DOHH2 (cell line): ENCODE measurements at regions not wholly inside any gene's neighbourhood (a gene's known extent, or its start where the extent isn't known, plus 50 kb on each side); places are given as distances from the start of the nearest gene placed in this dataset.
"Not testable (repeated sequence)": the region's sequence is repeated elsewhere in the genome, so short reads cannot be mapped to it uniquely, and the experiment has no call there.

Experiments
- H3F3A ChIP-seq: fragments of 200-600 bp; sonication (generic), shearing (Covaris generic); 2 replicates; pipeline ENCODE4 v1.6.0; 2016; ENCODE audit warnings: antibody characterized with exemption, mild to moderate bottlenecking; ENCODE audit not compliant: control insufficient read depth, insufficient read depth
- H3K27ac ChIP-seq: fragments of 200-600 bp; sonication (generic); 2 replicates; pipeline ENCODE4 v1.5.1; 2014; ENCODE audit warnings: low read depth, mild to moderate bottlenecking, low read length, moderate library complexity
- H3K27me3 ChIP-seq: fragments of 200-600 bp; sonication (generic); 2 replicates; pipeline ENCODE4 v1.6.1; 2014; ENCODE audit warnings: mild to moderate bottlenecking, low read length, mixed read lengths; ENCODE audit not compliant: control insufficient read depth
- H3K36me3 ChIP-seq: fragments of 200-600 bp; sonication (generic); 2 replicates; pipeline ENCODE4 v1.6.1; 2014; ENCODE audit warnings: mild to moderate bottlenecking, low read length, moderate library complexity, mixed read lengths; ENCODE audit not compliant: control insufficient read depth
- H3K4me1 ChIP-seq: fragments of 200-600 bp; sonication (generic); 2 replicates; pipeline ENCODE4 v1.6.1; 2014; ENCODE audit warnings: mild to moderate bottlenecking, low read length, mixed read lengths; ENCODE audit not compliant: control insufficient read depth
- H3K4me2 ChIP-seq: fragments of 200-600 bp; sonication (generic); 2 replicates; pipeline ENCODE4 v1.6.0; 2014; ENCODE audit warnings: mild to moderate bottlenecking, low read length, moderate library complexity
- H3K4me3 ChIP-seq: fragments of 200-600 bp; sonication (generic); 2 replicates; pipeline ENCODE4 v1.5.1; 2014; ENCODE audit warnings: mild to moderate bottlenecking, low read length, mixed read lengths
- H3K79me2 ChIP-seq: fragments of 200-600 bp; sonication (generic); 2 replicates; pipeline ENCODE4 v1.6.1; 2014; ENCODE audit warnings: mild to moderate bottlenecking, low read length, mixed read lengths; ENCODE audit not compliant: control insufficient read depth
- H3K9me2 ChIP-seq: fragments of 200-600 bp; sonication (generic); replicated peaks from 2 replicates; pipeline ENCODE4 v1.6.1; 2014; ENCODE audit warnings: mild to moderate bottlenecking, low read length, mixed read lengths; ENCODE audit not compliant: control insufficient read depth
- H3K9me3 ChIP-seq: fragments of 200-600 bp; sonication (generic); 2 replicates; pipeline ENCODE4 v1.6.1; 2014; ENCODE audit warnings: antibody characterized with exemption, low read length, mixed read lengths; ENCODE audit not compliant: control insufficient read depth, insufficient read depth
- H4K20me1 ChIP-seq: fragments of 200-600 bp; sonication (generic); 2 replicates; pipeline ENCODE4 v1.6.0; 2014; ENCODE audit warnings: low read depth, mild to moderate bottlenecking, antibody characterized with exemption, low read length, moderate library complexity; ENCODE audit not compliant: control insufficient read depth, insufficient read depth
- EZH2phosphoT487 ChIP-seq: fragments of 200-600 bp; sonication (generic); IDR thresholded peaks from 2 replicates; pipeline ENCODE4 v1.6.1; 2017; ENCODE audit warnings: borderline replicate concordance, mild to moderate bottlenecking, antibody characterized with exemption, low read length, moderate library complexity, mixed read lengths
- TF ChIP-seq, protein P1 (sequence below): fragments of 200-600 bp; sonication (generic); IDR thresholded peaks from one replicate; pipeline ENCODE4 v1.5.1; 2014; ENCODE audit warnings: antibody characterized with exemption, mild to moderate bottlenecking, low read depth, low read length; ENCODE audit not compliant: poor library complexity, severe bottlenecking

- H3K27ac ChIP-seq, result no peak overlapping the region
- H3K9me2 ChIP-seq, result no peaks in the 10 kb centered on the region
- TF ChIP-seq EZH2phosphoT487, result no peak
- TF ChIP-seq, protein P1, sequence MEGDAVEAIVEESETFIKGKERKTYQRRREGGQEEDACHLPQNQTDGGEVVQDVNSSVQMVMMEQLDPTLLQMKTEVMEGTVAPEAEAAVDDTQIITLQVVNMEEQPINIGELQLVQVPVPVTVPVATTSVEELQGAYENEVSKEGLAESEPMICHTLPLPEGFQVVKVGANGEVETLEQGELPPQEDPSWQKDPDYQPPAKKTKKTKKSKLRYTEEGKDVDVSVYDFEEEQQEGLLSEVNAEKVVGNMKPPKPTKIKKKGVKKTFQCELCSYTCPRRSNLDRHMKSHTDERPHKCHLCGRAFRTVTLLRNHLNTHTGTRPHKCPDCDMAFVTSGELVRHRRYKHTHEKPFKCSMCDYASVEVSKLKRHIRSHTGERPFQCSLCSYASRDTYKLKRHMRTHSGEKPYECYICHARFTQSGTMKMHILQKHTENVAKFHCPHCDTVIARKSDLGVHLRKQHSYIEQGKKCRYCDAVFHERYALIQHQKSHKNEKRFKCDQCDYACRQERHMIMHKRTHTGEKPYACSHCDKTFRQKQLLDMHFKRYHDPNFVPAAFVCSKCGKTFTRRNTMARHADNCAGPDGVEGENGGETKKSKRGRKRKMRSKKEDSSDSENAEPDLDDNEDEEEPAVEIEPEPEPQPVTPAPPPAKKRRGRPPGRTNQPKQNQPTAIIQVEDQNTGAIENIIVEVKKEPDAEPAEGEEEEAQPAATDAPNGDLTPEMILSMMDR, result no peak
- H3K36me3 ChIP-seq, result no peaks in the 10 kb centered on the region
- H4K20me1 ChIP-seq, result no peaks in the 10 kb centered on the region
- H3K4me1 ChIP-seq, result no peaks in the 10 kb centered on the region
- H3K9me3 ChIP-seq, result no peaks in the 10 kb centered on the region
- no peak overlapping the region for H3K4me2 ChIP-seq
- no peaks in the 10 kb centered on the region for H3K79me2 ChIP-seq
- H3K4me3 ChIP-seq, result no peak overlapping the region
- no peaks in the 10 kb centered on the region for H3F3A ChIP-seq
- no peaks in the 10 kb centered on the region for H3K27me3 ChIP-seq
Observed at GRCh38 chr1:181239086-181239485, 150.6 kb downstream of the IER5 start.

- not testable (repeated sequence) for H3K9me2 ChIP-seq, H3K27ac ChIP-seq, H3K4me3 ChIP-seq, H4K20me1 ChIP-seq, H3F3A ChIP-seq, H3K4me1 ChIP-seq, H3K4me2 ChIP-seq, H3K79me2 ChIP-seq, H3K9me3 ChIP-seq, H3K27me3 ChIP-seq, H3K36me3 ChIP-seq
Observed at GRCh38 chr1:181246320-181246719, 157.8 kb downstream of the IER5 start.

GRCh38 chr1:181248361-181248760 lies 159.9 kb downstream of the IER5 start:
- not testable (repeated sequence) for H3F3A ChIP-seq, H3K27me3 ChIP-seq, H4K20me1 ChIP-seq, H3K9me3 ChIP-seq, H3K27ac ChIP-seq, H3K79me2 ChIP-seq, H3K9me2 ChIP-seq, H3K4me3 ChIP-seq, H3K4me1 ChIP-seq, H3K36me3 ChIP-seq, H3K4me2 ChIP-seq

DNA sequence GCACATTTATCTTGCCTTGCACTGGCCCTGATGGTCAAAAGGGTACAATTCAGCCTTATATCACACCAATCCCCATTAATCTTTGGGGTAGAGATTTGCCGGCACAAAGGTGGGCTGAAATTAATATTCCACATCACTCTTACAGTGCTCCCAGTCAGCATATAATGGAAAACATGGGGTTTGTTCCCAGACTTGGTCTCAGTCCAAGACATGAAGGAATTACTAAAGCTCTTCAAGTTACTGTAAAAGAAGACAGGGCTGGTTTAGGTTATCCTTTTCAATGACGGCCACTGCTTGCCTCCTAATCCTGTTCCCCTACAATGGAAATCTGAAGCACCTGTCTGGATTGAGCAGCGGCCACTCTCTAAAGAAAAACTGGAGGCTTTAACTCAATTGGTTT lies 160.7 kb downstream of the IER5 start:
- Histone ChIP-seq H3K4me3 (no peak overlapping the region), H3K27me3 (no peaks in the 10 kb centered on the region), H4K20me1 (no peaks in the 10 kb centered on the region), H3K9me2 (no peaks in the 10 kb centered on the region), H3K79me2 (no peaks in the 10 kb centered on the region), H3F3A (no peaks in the 10 kb centered on the region), H3K4me2 (no peak overlapping the region), H3K27ac (no peak overlapping the region), H3K9me3 (no peaks in the 10 kb centered on the region), H3K4me1 (no peaks in the 10 kb centered on the region), H3K36me3 (no peaks in the 10 kb centered on the region)
- TF ChIP-seq, protein P1, result no peak
- no peak for TF ChIP-seq EZH2phosphoT487
